Ascending aorta (tissue), 2 donors: ENCODE measurements at regions not wholly inside any gene's neighbourhood (a gene's known extent, or its start where the extent isn't known, plus 50 kb on each side); places are given as distances from the start of the nearest gene placed in this dataset.

Experiments used
- DNase-seq, 2 donors: peaks; one replicate each; pipeline ENCODE4 v3.0.0-alpha.2; 2019; ENCODE audit warnings: low spot score in 2 of 2
- H3K27ac ChIP-seq, 2 donors: fragments of 200-600 bp; sonication (generic); one replicate each; pipeline ENCODE4 v1.5.1; 2016 to 2017; ENCODE audit warnings: mild to moderate bottlenecking in 1 of 2
- H3K27me3 ChIP-seq: fragments of 200-600 bp; sonication (generic); one replicate; pipeline ENCODE4 v1.5.1; 2017
- H3K36me3 ChIP-seq, 2 donors: fragments of 200-600 bp; sonication (generic); one replicate each; pipeline ENCODE4 v1.5.1; 2016
- H3K4me1 ChIP-seq, 2 donors: fragments of 200-600 bp; sonication (generic); one replicate each; pipeline ENCODE4 v1.5.1; 2016 to 2017; ENCODE audit warnings: mild to moderate bottlenecking in 1 of 2
- H3K4me3 ChIP-seq, 2 donors: fragments of 200-600 bp; sonication (generic); one replicate each; pipeline ENCODE4 v1.5.1; 2016 to 2017; ENCODE audit warnings: mild to moderate bottlenecking in 1 of 2
- H3K9me3 ChIP-seq, 2 donors: fragments of 200-600 bp; sonication (generic); one replicate each; pipeline ENCODE4 v1.5.1; 2016
- intact Hi-C: fragments of 100-400 bp; cut with DNase I; formaldehyde crosslinking; loops from one replicate; pipeline ENCODE4 v1.15.1; 2023
- TF ChIP-seq, protein P1 (sequence below), 3 experiments: fragments of 200-600 bp in 2 of 3; fragments of 450-650 bp in 1 of 3; sonication (generic) in 2 of 3; IDR thresholded peaks; one replicate each; pipeline ENCODE4 v1.5.1; 2016 to 2019; ENCODE audit warnings: antibody characterized with exemption in 3 of 3, mild to moderate bottlenecking in 1 of 3, moderate library complexity in 1 of 3

GRCh38 chr5:101123363-101123762 is 220.3 kb upstream of the ST8SIA4 start:
- Histone ChIP-seq H3K27ac (no peak overlapping the region), H3K27me3 (no peaks in the 10 kb centered on the region), H3K4me3 (no peak overlapping the region), H3K36me3 (no peaks in the 10 kb centered on the region), H3K9me3 (no peaks in the 10 kb centered on the region), H3K4me1 (no peaks in the 10 kb centered on the region)
- intact Hi-C loops = no loop called here
- TF ChIP-seq, protein P1, sequence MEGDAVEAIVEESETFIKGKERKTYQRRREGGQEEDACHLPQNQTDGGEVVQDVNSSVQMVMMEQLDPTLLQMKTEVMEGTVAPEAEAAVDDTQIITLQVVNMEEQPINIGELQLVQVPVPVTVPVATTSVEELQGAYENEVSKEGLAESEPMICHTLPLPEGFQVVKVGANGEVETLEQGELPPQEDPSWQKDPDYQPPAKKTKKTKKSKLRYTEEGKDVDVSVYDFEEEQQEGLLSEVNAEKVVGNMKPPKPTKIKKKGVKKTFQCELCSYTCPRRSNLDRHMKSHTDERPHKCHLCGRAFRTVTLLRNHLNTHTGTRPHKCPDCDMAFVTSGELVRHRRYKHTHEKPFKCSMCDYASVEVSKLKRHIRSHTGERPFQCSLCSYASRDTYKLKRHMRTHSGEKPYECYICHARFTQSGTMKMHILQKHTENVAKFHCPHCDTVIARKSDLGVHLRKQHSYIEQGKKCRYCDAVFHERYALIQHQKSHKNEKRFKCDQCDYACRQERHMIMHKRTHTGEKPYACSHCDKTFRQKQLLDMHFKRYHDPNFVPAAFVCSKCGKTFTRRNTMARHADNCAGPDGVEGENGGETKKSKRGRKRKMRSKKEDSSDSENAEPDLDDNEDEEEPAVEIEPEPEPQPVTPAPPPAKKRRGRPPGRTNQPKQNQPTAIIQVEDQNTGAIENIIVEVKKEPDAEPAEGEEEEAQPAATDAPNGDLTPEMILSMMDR (IDR thresholded peaks at IDR 0.05) = no peak
- DNase-seq = no peak

GRCh38 chr5:101112645-101113044 is 209.6 kb upstream of the ST8SIA4 start:
- H3K27me3 ChIP-seq = no peaks in the 10 kb centered on the region
- H3K27ac ChIP-seq = no peak overlapping the region
- H3K9me3 ChIP-seq = no peaks in the 10 kb centered on the region
- H3K36me3 ChIP-seq = no peaks in the 10 kb centered on the region
- DNase-seq = no peak
- intact Hi-C loops = no loop called here
- no peak overlapping the region for H3K4me3 ChIP-seq
- no peaks in the 10 kb centered on the region for H3K4me1 ChIP-seq
- TF ChIP-seq, protein P1 (IDR thresholded peaks at IDR 0.05) = no peak

DNA sequence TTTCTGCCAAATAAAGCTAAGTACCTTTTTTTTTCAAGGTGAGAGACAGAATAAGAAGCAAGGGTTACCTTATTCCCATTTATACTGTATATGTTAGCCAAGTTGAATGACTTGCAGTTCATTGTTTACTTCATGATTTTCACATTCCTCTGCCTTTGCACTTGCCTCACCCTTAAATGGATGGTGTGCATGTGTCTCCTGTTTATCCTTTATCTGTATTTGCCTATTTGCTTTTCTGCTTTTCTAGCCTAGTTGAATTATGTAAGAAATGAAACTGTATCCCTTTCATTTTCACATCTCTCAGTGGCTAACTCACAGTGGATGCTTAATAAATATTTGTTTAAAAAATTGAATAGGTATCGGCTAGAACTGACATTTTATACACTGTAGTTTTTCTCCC is 200.8 kb upstream of the ST8SIA4 start:
- TF ChIP-seq, protein P1 (IDR thresholded peaks at IDR 0.05) = no peak
- Histone ChIP-seq H3K27ac (no peak overlapping the region), H3K9me3 (no peaks in the 10 kb centered on the region), H3K36me3 (no peaks in the 10 kb centered on the region), H3K4me1 (no peaks in the 10 kb centered on the region), H3K27me3 (no peaks in the 10 kb centered on the region), H3K4me3 (no peak overlapping the region)
- intact Hi-C loops = no loop called here
- no peak for DNase-seq

DNA sequence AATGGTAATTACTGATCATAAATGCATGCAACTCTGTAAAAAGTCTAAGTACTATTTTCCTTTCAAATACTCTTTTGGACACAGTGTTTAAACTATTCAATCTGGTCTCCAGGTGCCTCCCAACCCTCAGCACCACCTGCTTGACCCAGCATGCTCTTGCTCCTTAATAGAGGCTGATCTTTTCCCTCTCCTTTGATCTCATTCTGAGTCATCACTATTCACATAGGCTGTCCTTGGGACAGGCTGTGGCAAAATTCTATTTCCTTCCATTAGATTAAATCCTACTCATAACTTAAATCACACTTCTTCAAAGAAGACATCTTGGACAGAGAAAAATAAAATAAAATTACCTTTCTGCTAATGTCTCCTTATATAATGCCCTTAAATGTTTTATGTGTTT is 199.4 kb upstream of the ST8SIA4 start:
- Histone ChIP-seq H3K27ac (no peak overlapping the region), H3K9me3 (no peaks in the 10 kb centered on the region), H3K36me3 (no peaks in the 10 kb centered on the region), H3K27me3 (no peaks in the 10 kb centered on the region), H3K4me1 (no peaks in the 10 kb centered on the region), H3K4me3 (no peak overlapping the region)
- TF ChIP-seq, protein P1 (IDR thresholded peaks at IDR 0.05) = no peak
- intact Hi-C loops = no loop called here
- no peak for DNase-seq

GRCh38 chr5:101091902-101092301 is 188.8 kb upstream of the ST8SIA4 start:
- Histone ChIP-seq H3K4me3 (no peak overlapping the region), H3K36me3 (no peaks in the 10 kb centered on the region), H3K4me1 (no peaks in the 10 kb centered on the region), H3K27me3 (no peaks in the 10 kb centered on the region), H3K9me3 (no peaks in the 10 kb centered on the region), H3K27ac (no peak overlapping the region)
- intact Hi-C loops = no loop called here
- no peak for DNase-seq
- TF ChIP-seq, protein P1 (IDR thresholded peaks at IDR 0.05) = no peak

DNA sequence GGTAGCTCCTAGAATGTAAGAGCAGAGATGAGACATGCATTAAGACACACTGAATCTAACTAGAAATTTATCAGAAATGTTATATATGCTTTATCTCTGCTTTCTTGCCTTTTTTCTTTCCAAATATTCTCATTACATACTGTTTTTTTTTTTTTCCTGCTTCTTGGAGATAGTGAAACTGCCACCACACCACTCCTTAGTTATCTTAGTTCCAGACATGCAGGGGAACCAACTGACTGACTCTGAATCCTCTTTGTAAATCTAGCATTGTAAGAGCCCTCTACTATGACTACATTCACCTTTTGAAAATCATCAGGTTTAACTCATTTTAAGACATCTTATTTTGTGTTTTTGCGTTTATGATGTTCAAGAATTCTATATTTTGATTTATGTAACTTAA is 181.3 kb upstream of the ST8SIA4 start:
- intact Hi-C loops = no loop called here
- Histone ChIP-seq H3K36me3 (no peaks in the 10 kb centered on the region), H3K27ac (no peak overlapping the region), H3K4me1 (no peaks in the 10 kb centered on the region), H3K27me3 (no peaks in the 10 kb centered on the region), H3K4me3 (no peak overlapping the region), H3K9me3 (no peaks in the 10 kb centered on the region)
- TF ChIP-seq, protein P1 (IDR thresholded peaks at IDR 0.05) = no peak
- no peak for DNase-seq
